T-helper 1 cell treated with Interleukin-12 subunit alpha and Interleukin-12 subunit beta and Interleukin-4 antibody, amounts not matched to agents 30 ng/mL and 1 ng/mL, for 36 hours (primary cell): ENCODE measurements at regions not wholly inside any gene's neighbourhood (a gene's known extent, or its start where the extent isn't known, plus 50 kb on each side); places are given as distances from the start of the nearest gene placed in this dataset.
"Not testable (repeated sequence)": the region's sequence is repeated elsewhere in the genome, so short reads cannot be mapped to it uniquely, and the experiment has no call there.

Experiments
- intact Hi-C: fragments of 100-400 bp; cut with micrococcal nuclease; formaldehyde crosslinking; loops from one replicate; pipeline ENCODE4 v1.15.1; 2024

DNA sequence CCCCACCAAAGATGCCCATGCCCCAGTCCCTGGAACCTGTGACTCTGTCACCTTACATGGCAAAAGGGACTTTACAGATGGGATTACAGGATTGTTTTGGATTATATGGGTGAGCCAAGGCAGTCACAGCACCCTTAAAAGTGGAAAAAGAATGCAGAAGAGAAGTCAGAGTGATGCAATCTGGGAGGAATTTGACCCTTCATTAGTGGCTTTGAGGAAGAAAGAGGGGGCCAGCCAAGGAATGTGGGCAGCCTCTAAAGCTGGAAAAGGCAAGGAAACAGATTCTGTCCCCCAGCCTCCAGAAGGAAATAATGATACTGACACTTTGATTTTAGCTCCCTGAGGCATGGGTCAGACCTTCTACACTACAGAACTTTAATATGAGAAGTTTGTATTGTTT, 257.3 kb upstream of the ISX start:
- intact Hi-C loops, result no loop called here

- intact Hi-C loops, result no loop called here
Observed at GRCh38 chr22:34812631-34813030, 253.3 kb upstream of the ISX start.

GRCh38 chr22:34814260-34815025, 251.5 kb upstream of the ISX start:
- intact Hi-C loops, result no loop called here

- intact Hi-C loops, result no loop called here
Observed at GRCh38 chr22:34829485-34829884, 236.5 kb upstream of the ISX start.

- intact Hi-C loops, result no loop called here
Observed at GRCh38 chr22:34834059-34834458, 231.9 kb upstream of the ISX start.

DNA sequence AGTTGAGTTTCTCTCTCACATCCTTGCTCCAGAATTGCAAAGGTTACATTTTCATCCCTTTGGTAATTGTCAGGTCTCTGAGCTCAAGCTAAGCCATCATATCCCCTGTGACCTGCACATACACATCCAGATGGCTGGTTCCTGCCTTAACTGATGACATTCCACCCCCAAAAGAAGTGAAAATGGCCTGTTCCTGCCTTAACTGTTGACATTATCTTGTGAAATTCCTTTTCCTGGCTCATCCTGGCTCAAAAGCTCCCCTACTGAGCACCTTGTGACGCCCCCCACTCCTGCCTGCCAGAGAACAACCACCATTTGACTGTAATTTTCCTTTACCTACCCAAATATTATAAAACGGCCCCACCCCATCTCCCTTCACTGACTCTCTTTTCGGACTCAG, 231.4 kb upstream of the ISX start:
- intact Hi-C loops, result not testable (repeated sequence)

GRCh38 chr22:34841331-34841771, 224.6 kb upstream of the ISX start:
- intact Hi-C loops, result no loop called here

- intact Hi-C loops, result no loop called here
Observed at GRCh38 chr22:34841911-34842310, 224.0 kb upstream of the ISX start.

DNA sequence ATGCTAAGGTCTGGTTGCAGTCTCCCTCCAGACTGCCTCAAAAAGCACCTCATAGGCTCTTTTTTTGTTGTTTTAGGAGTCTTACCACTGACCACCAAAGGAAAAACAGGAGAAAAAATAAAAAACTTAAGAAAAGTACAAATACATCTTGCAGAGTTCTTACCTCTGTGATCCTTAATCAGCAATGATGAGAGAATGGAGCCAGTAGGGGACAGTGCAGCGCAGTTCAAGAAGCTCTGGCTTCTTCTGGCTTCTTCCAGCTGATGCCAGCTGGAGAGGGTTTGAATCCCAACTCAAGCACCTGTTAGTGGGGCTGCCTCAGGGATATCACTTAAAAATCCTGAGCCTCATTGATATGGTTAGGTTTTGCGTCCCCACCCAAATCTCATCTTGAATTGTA, 223.3 kb upstream of the ISX start:
- intact Hi-C loops, result no loop called here

- intact Hi-C loops, result not testable (repeated sequence)
Observed at GRCh38 chr22:34843743-34844142, 222.2 kb upstream of the ISX start.

DNA sequence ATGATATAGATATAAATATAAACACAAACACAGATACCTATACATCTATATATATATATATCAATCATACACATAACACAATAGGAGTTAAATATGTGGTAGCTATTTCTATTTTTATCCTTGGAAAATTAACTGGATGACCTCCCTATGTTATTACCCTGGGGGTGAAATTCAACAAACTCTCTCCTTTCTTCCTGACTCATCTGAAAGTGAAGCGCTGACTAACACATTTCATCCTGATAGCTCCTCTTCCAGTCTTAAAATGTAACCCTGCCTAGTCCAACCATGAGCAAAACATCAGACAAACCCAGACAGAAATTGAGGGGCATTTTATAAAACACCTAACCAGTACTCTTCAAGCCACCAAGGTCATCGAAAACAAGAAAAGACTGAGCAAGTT, 220.6 kb upstream of the ISX start:
- intact Hi-C loops, result no loop called here

DNA sequence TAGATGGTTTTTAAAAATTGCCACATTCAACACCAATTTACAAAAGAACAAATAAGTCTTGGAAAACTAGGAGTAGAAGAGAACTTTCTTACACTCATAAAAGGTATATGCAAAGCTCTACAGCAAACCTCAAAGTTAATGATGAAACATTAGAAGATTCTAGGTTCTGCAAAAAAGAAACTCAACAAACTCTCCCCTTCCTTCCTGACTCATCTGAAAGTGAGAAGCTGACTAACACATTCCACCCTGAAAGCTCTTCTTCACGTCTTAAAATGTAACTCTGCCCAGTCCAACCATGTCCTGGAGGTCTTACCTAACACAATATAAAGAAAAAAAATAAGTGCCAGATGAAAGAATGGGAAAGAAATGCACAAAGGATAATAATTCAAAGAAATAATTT, 218.9 kb upstream of the ISX start:
- intact Hi-C loops, result no loop called here

- intact Hi-C loops, result no loop called here
Observed at GRCh38 chr22:34849965-34850364, 216.0 kb upstream of the ISX start.

DNA sequence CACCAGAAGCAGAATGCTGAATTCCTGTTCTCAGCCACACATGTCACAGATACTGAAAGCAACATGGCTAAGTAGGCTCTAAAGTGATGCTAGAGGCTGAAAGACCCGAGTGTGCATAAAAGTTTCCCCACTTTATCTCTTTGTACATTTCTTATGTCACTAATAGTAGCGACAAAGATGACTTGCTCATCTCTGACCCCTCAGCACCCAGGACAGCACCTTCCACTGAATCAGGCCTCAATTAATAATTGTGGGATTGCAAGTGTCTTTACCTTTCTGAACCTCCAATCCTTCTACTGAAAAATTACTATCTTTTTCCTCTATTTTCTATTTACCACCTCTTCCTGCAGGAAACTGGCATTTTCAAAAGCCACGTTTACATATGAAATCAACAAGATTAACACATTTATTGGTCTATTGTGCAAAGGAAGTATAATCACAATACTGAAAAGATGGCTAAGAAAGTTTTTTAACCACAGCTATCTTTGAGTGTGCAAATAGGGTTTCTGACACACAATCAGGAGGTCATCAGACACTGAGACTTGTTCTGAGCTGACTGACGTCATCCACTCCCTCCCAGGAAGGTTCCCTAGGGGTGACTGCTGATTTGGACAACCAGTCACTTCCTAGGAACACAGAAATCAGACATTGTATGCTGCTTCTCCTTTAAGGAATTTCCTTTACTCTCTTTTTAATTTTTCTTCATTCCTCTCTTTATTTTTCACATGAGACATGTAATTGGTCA, 213.9 kb upstream of the ISX start:
- intact Hi-C loops, result no loop called here

DNA sequence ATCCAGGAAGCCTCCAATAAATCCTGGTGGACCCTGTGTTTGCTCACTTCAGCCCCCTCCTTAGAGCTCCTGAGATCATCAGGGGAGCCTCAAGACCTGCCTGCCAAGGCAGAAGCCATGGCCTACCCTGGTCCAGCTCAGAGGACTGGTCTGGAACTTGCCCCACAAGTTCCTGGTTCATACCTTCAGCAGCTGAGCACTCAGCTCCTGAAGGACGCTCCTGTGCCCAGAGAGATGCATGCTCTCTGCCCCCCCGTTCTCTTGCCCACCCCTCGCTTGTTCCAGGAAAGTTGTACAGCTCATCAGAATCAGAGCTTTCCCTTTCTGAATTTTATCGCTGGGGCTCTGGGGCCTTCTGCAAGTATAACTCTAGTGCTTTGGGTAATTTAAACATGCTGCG, 210.5 kb upstream of the ISX start:
- intact Hi-C loops, result no loop called here

DNA sequence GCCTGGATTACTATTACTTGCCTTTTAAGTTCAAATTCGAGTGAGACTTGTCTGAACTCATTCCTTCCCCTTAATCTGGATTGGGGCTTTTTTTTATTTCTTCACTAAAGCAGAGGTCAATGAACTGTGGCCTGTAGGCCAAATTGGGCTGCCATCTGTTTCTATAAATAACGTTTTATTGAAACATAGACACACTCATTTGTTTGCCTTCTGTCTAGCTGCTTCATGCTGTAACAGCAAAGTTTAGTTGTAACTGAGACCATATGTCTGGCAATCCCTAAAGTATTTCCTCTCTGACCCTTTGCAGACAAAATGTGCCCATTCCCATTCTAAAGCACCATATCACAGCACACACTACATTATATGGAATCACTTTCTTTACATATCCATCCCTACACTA, 207.9 kb upstream of the ISX start:
- intact Hi-C loops, result no loop called here

DNA sequence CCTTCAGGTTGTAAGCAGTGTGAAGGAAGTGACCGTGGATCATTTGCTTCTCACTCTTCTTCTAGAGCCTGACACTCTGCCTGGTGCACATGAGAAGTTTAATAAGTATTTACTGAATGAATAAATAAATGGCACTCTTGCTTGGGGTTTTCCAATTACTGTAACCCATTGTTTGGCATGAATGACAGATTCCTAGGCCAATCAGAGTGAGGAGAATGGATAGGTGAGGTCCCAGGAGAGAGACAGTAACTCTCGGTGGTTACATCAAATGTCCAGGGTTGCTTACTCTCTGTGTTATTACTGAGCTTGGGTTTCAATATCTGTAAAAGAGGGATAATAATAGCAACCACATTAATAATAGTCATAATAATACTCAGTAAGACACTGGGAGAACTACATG, 204.2 kb upstream of the ISX start:
- intact Hi-C loops, result no loop called here

DNA sequence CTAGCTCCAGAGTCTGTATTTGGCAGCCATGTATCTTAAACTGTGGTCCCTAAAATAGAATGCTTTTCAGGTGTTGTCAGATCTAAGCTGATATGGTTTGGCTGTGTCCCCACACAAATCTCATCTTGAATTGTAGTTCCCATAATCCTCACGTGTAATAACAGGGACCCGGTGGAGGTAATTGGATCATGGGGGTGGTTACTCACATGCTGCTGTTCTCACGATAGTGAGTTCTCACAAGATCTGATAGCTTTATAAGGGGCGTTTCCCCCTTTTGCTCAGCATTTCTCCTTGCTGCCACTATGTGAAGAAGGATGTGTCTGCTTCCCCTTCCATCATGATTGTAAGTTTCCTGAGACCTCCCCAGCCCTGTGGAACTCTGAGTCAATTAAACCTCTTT, 199.9 kb upstream of the ISX start:
- intact Hi-C loops, result no loop called here

- intact Hi-C loops, result no loop called here
Observed at GRCh38 chr22:34866495-34867131, 199.3 kb upstream of the ISX start.

- intact Hi-C loops, result no loop called here
Observed at GRCh38 chr22:34877506-34877905, 188.5 kb upstream of the ISX start.

- intact Hi-C loops, result no loop called here
Observed at GRCh38 chr22:34878171-34878570, 187.8 kb upstream of the ISX start.

DNA sequence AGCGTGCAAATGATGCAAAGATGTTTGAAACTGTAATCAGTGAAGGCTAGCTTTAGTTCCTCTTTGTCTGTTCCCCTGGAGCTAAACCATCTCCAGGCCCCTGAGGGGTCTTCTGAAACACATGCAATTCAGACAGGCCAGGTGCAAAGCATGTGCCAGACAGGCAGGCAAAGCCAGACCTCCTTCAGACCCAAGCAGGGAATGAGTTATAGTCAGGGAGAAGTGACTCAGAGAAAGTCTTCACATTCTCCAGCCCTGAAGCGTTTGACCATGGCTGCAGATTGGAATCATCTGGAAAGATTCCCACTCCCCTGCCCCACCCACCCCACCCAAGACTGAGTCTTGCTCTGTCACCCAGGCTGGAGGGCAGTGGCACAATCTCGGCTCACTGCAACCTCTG, 187.0 kb upstream of the ISX start:
- intact Hi-C loops, result no loop called here

DNA sequence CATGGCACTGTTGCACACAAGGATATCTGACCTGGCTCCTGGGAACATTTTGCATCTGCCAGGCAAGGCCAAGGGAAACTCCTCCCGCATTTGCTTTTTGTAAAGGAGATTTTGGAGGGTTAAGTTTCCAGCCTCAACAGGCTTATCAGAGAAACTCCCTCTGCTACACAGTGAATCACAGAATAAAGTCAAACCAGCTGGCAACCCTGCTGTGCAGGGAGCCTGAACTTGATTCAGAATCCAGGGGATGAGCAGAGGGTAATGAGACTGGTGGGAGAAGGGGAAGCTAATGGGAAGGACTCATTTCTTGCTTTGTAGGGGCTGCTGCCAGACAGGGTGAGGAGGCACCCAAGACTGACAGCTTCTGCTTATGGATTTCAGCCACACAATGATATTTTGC, 185.3 kb upstream of the ISX start:
- intact Hi-C loops, result no loop called here
